ENCODE measurements at regions not wholly inside any gene's neighbourhood (a gene's known extent, or its start where the extent isn't known, plus 50 kb on each side); places are given as distances from the start of the nearest gene placed in this dataset.

- no peaks in the 10 kb centered on the region for H3K9me3 ChIP-seq
- H3K27me3 ChIP-seq: no peaks in the 10 kb centered on the region
- H3K4me1 ChIP-seq: no peaks in the 10 kb centered on the region
- no peak overlapping the region for H3K27ac ChIP-seq
- intact Hi-C loops (cut with DNase I; ENCODE audit: low total_unique reads): no loop called here
- no peak for DNase-seq
- no peaks in the 10 kb centered on the region for H3K36me3 ChIP-seq (ENCODE audit: low read depth, missing control alignments)
- TF ChIP-seq POLR2A (IDR thresholded peaks at IDR 0.05): no peak
- TF ChIP-seq CTCF (IDR thresholded peaks at IDR 0.05): no peak
- H3K4me3 ChIP-seq: no peak overlapping the region
Measured at GRCh38 chr9:28781481-28781880, 1208.2 kb upstream of the C9orf72 start.

DNA sequence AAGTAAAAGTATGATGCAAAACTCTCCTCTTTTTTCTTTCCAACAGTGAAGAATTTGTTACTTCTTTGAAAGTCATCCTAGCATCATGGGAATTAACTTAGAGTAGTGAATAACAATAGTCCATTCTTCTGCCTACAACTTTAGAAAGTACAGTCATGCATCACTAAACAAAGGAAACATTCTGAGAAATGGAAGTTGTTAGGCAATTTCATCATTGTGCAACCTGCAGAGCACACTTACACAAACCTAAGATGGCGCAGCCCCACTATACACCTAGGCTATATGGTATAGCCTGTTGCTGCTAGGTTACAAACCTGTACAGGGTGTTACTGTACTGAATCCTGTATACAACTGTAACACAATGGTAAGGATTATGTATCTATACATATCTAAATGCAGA, 1209.3 kb upstream of the C9orf72 start:
- H3K27me3 ChIP-seq: no peaks in the 10 kb centered on the region
- TF ChIP-seq CTCF (IDR thresholded peaks at IDR 0.05): no peak
- no peak for TF ChIP-seq POLR2A (IDR thresholded peaks at IDR 0.05)
- intact Hi-C loops (cut with DNase I; ENCODE audit: low total_unique reads): no loop called here
- WGBS, 2 donors: 100% methylated on average over 1 of the region's 1 CpG
- H3K36me3 ChIP-seq (ENCODE audit: low read depth, missing control alignments): no peaks in the 10 kb centered on the region
- H3K4me1 ChIP-seq: no peaks in the 10 kb centered on the region
- DNase-seq: no peak
- H3K9me3 ChIP-seq: no peaks in the 10 kb centered on the region
- no peak overlapping the region for H3K4me3 ChIP-seq
- no peak overlapping the region for H3K27ac ChIP-seq

- no peak overlapping the region for H3K27ac ChIP-seq
- H3K4me1 ChIP-seq: no peaks in the 10 kb centered on the region
- intact Hi-C loops (cut with DNase I; ENCODE audit: low total_unique reads): no loop called here
- H3K9me3 ChIP-seq: no peaks in the 10 kb centered on the region
- H3K27me3 ChIP-seq: no peaks in the 10 kb centered on the region
- no peak for TF ChIP-seq POLR2A (IDR thresholded peaks at IDR 0.05)
- no peak for TF ChIP-seq CTCF (IDR thresholded peaks at IDR 0.05)
- no peaks in the 10 kb centered on the region for H3K36me3 ChIP-seq (ENCODE audit: low read depth, missing control alignments)
- DNase-seq: no peak
- H3K4me3 ChIP-seq: no peak overlapping the region
Measured at GRCh38 chr9:28792716-28793115, 1219.4 kb upstream of the C9orf72 start.

- intact Hi-C loops (cut with DNase I; ENCODE audit: low total_unique reads): no loop called here
- Histone ChIP-seq H3K36me3 (ENCODE audit: low read depth, missing control alignments) (no peaks in the 10 kb centered on the region), H3K27ac (no peak overlapping the region), H3K27me3 (no peaks in the 10 kb centered on the region), H3K4me3 (no peak overlapping the region), H3K4me1 (no peaks in the 10 kb centered on the region), H3K9me3 (no peaks in the 10 kb centered on the region)
- no peak for TF ChIP-seq CTCF (IDR thresholded peaks at IDR 0.05)
- TF ChIP-seq POLR2A (IDR thresholded peaks at IDR 0.05): no peak
- DNase-seq: no peak
- WGBS, 2 donors: 64 to 77% methylated on average over 3 of the region's 3 CpGs
Measured at GRCh38 chr9:28799876-28800275, 1226.6 kb upstream of the C9orf72 start.

- Histone ChIP-seq H3K36me3 (ENCODE audit: low read depth, missing control alignments) (no peaks in the 10 kb centered on the region), H3K4me1 (no peaks in the 10 kb centered on the region), H3K27ac (no peak overlapping the region), H3K4me3 (no peak overlapping the region), H3K27me3 (no peaks in the 10 kb centered on the region), H3K9me3 (no peaks in the 10 kb centered on the region)
- 88 to 96% methylated on average over 1 of the region's 1 CpG for WGBS, 2 donors
- intact Hi-C loops (cut with DNase I; ENCODE audit: low total_unique reads): no loop called here
- TF ChIP-seq CTCF (IDR thresholded peaks at IDR 0.05): no peak
- TF ChIP-seq POLR2A (IDR thresholded peaks at IDR 0.05): no peak
- DNase-seq: no peak
Measured at GRCh38 chr9:28801144-28801799, 1228.0 kb upstream of the C9orf72 start.

All from testis (tissue), 2 donors.